Putamen (tissue), 1 donor: ENCODE measurements at regions not wholly inside any gene's neighbourhood (a gene's known extent, or its start where the extent isn't known, plus 50 kb on each side); places are given as distances from the start of the nearest gene placed in this dataset.
"Not testable (repeated sequence)": the region's sequence is repeated elsewhere in the genome, so short reads cannot be mapped to it uniquely, and the experiment has no call there.

Source experiments
- DNase-seq: peaks from one replicate; pipeline ENCODE4 v3.0.0-alpha.2; 2016; ENCODE audit warnings: low spot score

GRCh38 chr2:13604951-13605661, 888.4 kb downstream of the TRIB2 start:
- no peak for DNase-seq

- no peak for DNase-seq
Measured at GRCh38 chr2:13607139-13607538, 890.4 kb downstream of the TRIB2 start.

GRCh38 chr2:13611939-13612338, 895.2 kb downstream of the TRIB2 start:
- DNase-seq, result no peak

- DNase-seq, result no peak
Measured at GRCh38 chr2:13616059-13616458, 899.3 kb downstream of the TRIB2 start.

GRCh38 chr2:13616616-13617015, 899.9 kb downstream of the TRIB2 start:
- DNase-seq, result no peak

- no peak for DNase-seq
Measured at GRCh38 chr2:13628122-13628521, 911.4 kb downstream of the TRIB2 start.

- no peak for DNase-seq
Measured at GRCh38 chr2:13638181-13638580, 921.4 kb downstream of the TRIB2 start.

GRCh38 chr2:13649918-13650317, 933.2 kb downstream of the TRIB2 start:
- DNase-seq, result no peak

- no peak for DNase-seq
Measured at GRCh38 chr2:13650586-13651180, 933.9 kb downstream of the TRIB2 start.

- no peak for DNase-seq
Measured at GRCh38 chr2:13651684-13652131, 935.0 kb downstream of the TRIB2 start.

- DNase-seq, result no peak
Measured at GRCh38 chr2:13652531-13653313, 936.0 kb downstream of the TRIB2 start.

- DNase-seq, result no peak
Measured at GRCh38 chr2:13654416-13654815, 937.7 kb downstream of the TRIB2 start.

- DNase-seq, result no peak
Measured at GRCh38 chr2:13660231-13660630, 943.5 kb downstream of the TRIB2 start.

GRCh38 chr2:13662055-13662454, 945.3 kb downstream of the TRIB2 start:
- no peak for DNase-seq

GRCh38 chr2:13666582-13667414, 950.1 kb downstream of the TRIB2 start:
- DNase-seq, result no peak

GRCh38 chr2:13667415-13667757, 950.6 kb downstream of the TRIB2 start:
- no peak for DNase-seq

- no peak for DNase-seq
Measured at GRCh38 chr2:13669607-13670006, 952.9 kb downstream of the TRIB2 start.

- not testable (repeated sequence) for DNase-seq
Measured at GRCh38 chr2:13673821-13674220, 957.1 kb downstream of the TRIB2 start.

- no peak for DNase-seq
Measured at GRCh38 chr2:13676269-13676668, 956.2 kb upstream of the LRATD1 start.

- DNase-seq, result no peak
Measured at GRCh38 chr2:13681936-13682335, 950.6 kb upstream of the LRATD1 start.

GRCh38 chr2:13682540-13683272, 949.8 kb upstream of the LRATD1 start:
- no peak for DNase-seq

- DNase-seq, result no peak
Measured at GRCh38 chr2:13686262-13686661, 946.3 kb upstream of the LRATD1 start.
